ENCODE measurements at regions not wholly inside any gene's neighbourhood (a gene's known extent, or its start where the extent isn't known, plus 50 kb on each side); places are given as distances from the start of the nearest gene placed in this dataset.
"Not testable (repeated sequence)": the region's sequence is repeated elsewhere in the genome, so short reads cannot be mapped to it uniquely, and the experiment has no call there.

GRCh38 chr2:145906354-145906753, 1386.4 kb upstream of the ZEB2 start:
- H3K9ac ChIP-seq (ENCODE audit: low read length) = no peak overlapping the region
- H3K4me1 ChIP-seq (ENCODE audit: control insufficient read depth, insufficient read depth, low read length) = no peaks in the 10 kb centered on the region
- no peak overlapping the region for H3K4me3 ChIP-seq (ENCODE audit: low read length)
- H3K36me3 ChIP-seq (ENCODE audit: control insufficient read depth, insufficient read depth, low read length) = no peaks in the 10 kb centered on the region
- H3K27ac ChIP-seq (ENCODE audit: low read depth, low read length) = no peak overlapping the region
- H3K27me3 ChIP-seq (ENCODE audit: control insufficient read depth, insufficient read depth, low read length) = no peaks in the 10 kb centered on the region

GRCh38 chr2:145905371-145905770, 1385.5 kb upstream of the ZEB2 start:
- H3K4me1 ChIP-seq (ENCODE audit: control insufficient read depth, insufficient read depth, low read length) = no peaks in the 10 kb centered on the region
- no peak overlapping the region for H3K27ac ChIP-seq (ENCODE audit: low read depth, low read length)
- H3K27me3 ChIP-seq (ENCODE audit: control insufficient read depth, insufficient read depth, low read length) = no peaks in the 10 kb centered on the region
- H3K36me3 ChIP-seq (ENCODE audit: control insufficient read depth, insufficient read depth, low read length) = no peaks in the 10 kb centered on the region
- no peak overlapping the region for H3K4me3 ChIP-seq (ENCODE audit: low read length)
- no peak overlapping the region for H3K9ac ChIP-seq (ENCODE audit: low read length)

- Histone ChIP-seq H3K9ac (ENCODE audit: low read length) (no peak overlapping the region), H3K36me3 (ENCODE audit: control insufficient read depth, insufficient read depth, low read length) (no peaks in the 10 kb centered on the region), H3K27ac (ENCODE audit: low read depth, low read length) (no peak overlapping the region), H3K4me1 (ENCODE audit: control insufficient read depth, insufficient read depth, low read length) (no peaks in the 10 kb centered on the region), H3K27me3 (ENCODE audit: control insufficient read depth, insufficient read depth, low read length) (no peaks in the 10 kb centered on the region), H3K4me3 (ENCODE audit: low read length) (no peak overlapping the region)
Measured at GRCh38 chr2:145897151-145897550, 1377.2 kb upstream of the ZEB2 start.

GRCh38 chr2:145887915-145888314, 1368.0 kb upstream of the ZEB2 start:
- H3K27me3 ChIP-seq (ENCODE audit: control insufficient read depth, insufficient read depth, low read length) = no peaks in the 10 kb centered on the region
- no peak overlapping the region for H3K9ac ChIP-seq (ENCODE audit: low read length)

GRCh38 chr2:145880997-145881396, 1361.1 kb upstream of the ZEB2 start:
- H3K4me1 ChIP-seq (ENCODE audit: control insufficient read depth, insufficient read depth, low read length); H3K9ac ChIP-seq (ENCODE audit: low read length); H3K4me3 ChIP-seq (ENCODE audit: low read length); H3K27me3 ChIP-seq (ENCODE audit: control insufficient read depth, insufficient read depth, low read length); H3K27ac ChIP-seq (ENCODE audit: low read depth, low read length); H3K36me3 ChIP-seq (ENCODE audit: control insufficient read depth, insufficient read depth, low read length): not testable (repeated sequence)

More at GRCh38 chr2:145887915-145888314, 1368.0 kb upstream of the ZEB2 start:
- H3K27ac ChIP-seq (ENCODE audit: low read depth, low read length) = no peak overlapping the region
- no peaks in the 10 kb centered on the region for H3K36me3 ChIP-seq (ENCODE audit: control insufficient read depth, insufficient read depth, low read length)
- H3K4me1 ChIP-seq (ENCODE audit: control insufficient read depth, insufficient read depth, low read length) = no peaks in the 10 kb centered on the region
- no peak overlapping the region for H3K4me3 ChIP-seq (ENCODE audit: low read length)

- H3K4me3 ChIP-seq (ENCODE audit: low read length) = no peak overlapping the region
- H3K27me3 ChIP-seq (ENCODE audit: control insufficient read depth, insufficient read depth, low read length) = no peaks in the 10 kb centered on the region
- H3K36me3 ChIP-seq (ENCODE audit: control insufficient read depth, insufficient read depth, low read length) = no peaks in the 10 kb centered on the region
- H3K4me1 ChIP-seq (ENCODE audit: control insufficient read depth, insufficient read depth, low read length) = no peaks in the 10 kb centered on the region
- H3K9ac ChIP-seq (ENCODE audit: low read length) = no peak overlapping the region
- H3K27ac ChIP-seq (ENCODE audit: low read depth, low read length) = no peak overlapping the region
Measured at GRCh38 chr2:145875016-145875415, 1355.1 kb upstream of the ZEB2 start.

- no peaks in the 10 kb centered on the region for H3K27me3 ChIP-seq (ENCODE audit: control insufficient read depth, insufficient read depth, low read length)
- no peaks in the 10 kb centered on the region for H3K36me3 ChIP-seq (ENCODE audit: control insufficient read depth, insufficient read depth, low read length)
- H3K4me1 ChIP-seq (ENCODE audit: control insufficient read depth, insufficient read depth, low read length) = no peaks in the 10 kb centered on the region
- no peak overlapping the region for H3K9ac ChIP-seq (ENCODE audit: low read length)
- no peak overlapping the region for H3K27ac ChIP-seq (ENCODE audit: low read depth, low read length)
- H3K4me3 ChIP-seq (ENCODE audit: low read length) = no peak overlapping the region
Measured at GRCh38 chr2:145874466-145874865, 1354.5 kb upstream of the ZEB2 start.

- no peak overlapping the region for H3K9ac ChIP-seq (ENCODE audit: low read length)
- no peak overlapping the region for H3K27ac ChIP-seq (ENCODE audit: low read depth, low read length)
- no peaks in the 10 kb centered on the region for H3K36me3 ChIP-seq (ENCODE audit: control insufficient read depth, insufficient read depth, low read length)
- no peaks in the 10 kb centered on the region for H3K4me1 ChIP-seq (ENCODE audit: control insufficient read depth, insufficient read depth, low read length)
- H3K4me3 ChIP-seq (ENCODE audit: low read length) = no peak overlapping the region
- H3K27me3 ChIP-seq (ENCODE audit: control insufficient read depth, insufficient read depth, low read length) = no peaks in the 10 kb centered on the region
Measured at GRCh38 chr2:145864501-145864900, 1344.6 kb upstream of the ZEB2 start.

- Histone ChIP-seq H3K9ac (ENCODE audit: low read length) (no peak overlapping the region), H3K4me1 (ENCODE audit: control insufficient read depth, insufficient read depth, low read length) (no peaks in the 10 kb centered on the region), H3K27ac (ENCODE audit: low read depth, low read length) (no peak overlapping the region), H3K36me3 (ENCODE audit: control insufficient read depth, insufficient read depth, low read length) (no peaks in the 10 kb centered on the region), H3K4me3 (ENCODE audit: low read length) (no peak overlapping the region), H3K27me3 (ENCODE audit: control insufficient read depth, insufficient read depth, low read length) (no peaks in the 10 kb centered on the region)
Measured at GRCh38 chr2:145861940-145862339, 1342.0 kb upstream of the ZEB2 start.

GRCh38 chr2:145860083-145860482, 1340.2 kb upstream of the ZEB2 start:
- Histone ChIP-seq H3K27me3 (ENCODE audit: control insufficient read depth, insufficient read depth, low read length) (no peaks in the 10 kb centered on the region), H3K27ac (ENCODE audit: low read depth, low read length) (no peak overlapping the region), H3K9ac (ENCODE audit: low read length) (no peak overlapping the region)

GRCh38 chr2:145855142-145855541, 1335.2 kb upstream of the ZEB2 start:
- no peaks in the 10 kb centered on the region for H3K27me3 ChIP-seq (ENCODE audit: control insufficient read depth, insufficient read depth, low read length)
- H3K9ac ChIP-seq (ENCODE audit: low read length) = no peak overlapping the region
- H3K4me1 ChIP-seq (ENCODE audit: control insufficient read depth, insufficient read depth, low read length) = no peaks in the 10 kb centered on the region

More at GRCh38 chr2:145860083-145860482, 1340.2 kb upstream of the ZEB2 start:
- Histone ChIP-seq H3K4me1 (ENCODE audit: control insufficient read depth, insufficient read depth, low read length) (no peaks in the 10 kb centered on the region), H3K36me3 (ENCODE audit: control insufficient read depth, insufficient read depth, low read length) (no peaks in the 10 kb centered on the region), H3K4me3 (ENCODE audit: low read length) (no peak overlapping the region)

GRCh38 chr2:145854039-145854755, 1334.3 kb upstream of the ZEB2 start:
- Histone ChIP-seq H3K9ac (ENCODE audit: low read length) (no peak overlapping the region), H3K27me3 (ENCODE audit: control insufficient read depth, insufficient read depth, low read length) (no peaks in the 10 kb centered on the region), H3K36me3 (ENCODE audit: control insufficient read depth, insufficient read depth, low read length) (no peaks in the 10 kb centered on the region), H3K4me3 (ENCODE audit: low read length) (no peak overlapping the region), H3K27ac (ENCODE audit: low read depth, low read length) (no peak overlapping the region), H3K4me1 (ENCODE audit: control insufficient read depth, insufficient read depth, low read length) (no peaks in the 10 kb centered on the region)

More at GRCh38 chr2:145855142-145855541, 1335.2 kb upstream of the ZEB2 start:
- Histone ChIP-seq H3K4me3 (ENCODE audit: low read length) (no peak overlapping the region), H3K27ac (ENCODE audit: low read depth, low read length) (no peak overlapping the region), H3K36me3 (ENCODE audit: control insufficient read depth, insufficient read depth, low read length) (no peaks in the 10 kb centered on the region)

- Histone ChIP-seq H3K36me3 (ENCODE audit: control insufficient read depth, insufficient read depth, low read length) (no peaks in the 10 kb centered on the region), H3K27ac (ENCODE audit: low read depth, low read length) (no peak overlapping the region), H3K4me3 (ENCODE audit: low read length) (no peak overlapping the region), H3K27me3 (ENCODE audit: control insufficient read depth, insufficient read depth, low read length) (no peaks in the 10 kb centered on the region), H3K4me1 (ENCODE audit: control insufficient read depth, insufficient read depth, low read length) (no peaks in the 10 kb centered on the region), H3K9ac (ENCODE audit: low read length) (no peak overlapping the region)
Measured at GRCh38 chr2:145851730-145852129, 1331.8 kb upstream of the ZEB2 start.

Data from rectal smooth muscle tissue (tissue), 1 donor.